H9 (cell line): ENCODE measurements at regions not wholly inside any gene's neighbourhood (a gene's known extent, or its start where the extent isn't known, plus 50 kb on each side); places are given as distances from the start of the nearest gene placed in this dataset.
A peak's percentile ranks its signal among the peaks of the same experiment; 100 is the strongest.

Source experiments
- DNase-seq: peaks from one replicate; pipeline ENCODE4 v3.0.0-alpha.2; 2017
- H2AFZ ChIP-seq: one replicate; pipeline ENCODE4 v1.6.1; 2013; ENCODE audit warnings: mild to moderate bottlenecking, low read length, control low read depth, moderate library complexity
- H2AK5ac ChIP-seq: 2 replicates; pipeline ENCODE4 v1.6.1; 2013; ENCODE audit warnings: low read length, control low read depth, mixed read lengths; ENCODE audit not compliant: insufficient read length
- H2BK120ac ChIP-seq: one replicate; pipeline ENCODE4 v1.6.1; 2013; ENCODE audit warnings: low read depth, mild to moderate bottlenecking, low read length, control low read depth, inconsistent platforms; ENCODE audit not compliant: poor library complexity, severe bottlenecking
- H2BK12ac ChIP-seq: 2 replicates; pipeline ENCODE4 v1.6.1; 2013; ENCODE audit warnings: low read length, control low read depth, mixed read lengths, low read depth; ENCODE audit not compliant: insufficient read length
- H2BK15ac ChIP-seq: 2 replicates; pipeline ENCODE4 v1.6.1; 2013; ENCODE audit warnings: low read depth, low read length, control low read depth
- H2BK20ac ChIP-seq: one replicate; pipeline ENCODE4 v1.6.1; 2013; ENCODE audit warnings: low read depth, mild to moderate bottlenecking, low read length, control low read depth, inconsistent platforms; ENCODE audit not compliant: poor library complexity, severe bottlenecking
- H2BK5ac ChIP-seq: 2 replicates; pipeline ENCODE4 v1.6.1; 2013; ENCODE audit warnings: low read length, control low read depth, mixed read lengths; ENCODE audit not compliant: insufficient read length
- H3K14ac ChIP-seq: 2 replicates; pipeline ENCODE4 v1.6.1; 2013; ENCODE audit warnings: low read length, control low read depth; ENCODE audit not compliant: insufficient read depth
- H3K18ac ChIP-seq: 2 replicates; pipeline ENCODE4 v1.6.1; 2013; ENCODE audit warnings: low read depth, mild to moderate bottlenecking, mixed read lengths, low read length, control low read depth; ENCODE audit not compliant: insufficient read length
- H3K23ac ChIP-seq: 2 replicates; pipeline ENCODE4 v1.6.1; 2013; ENCODE audit warnings: low read length, control low read depth, mixed read lengths, low read depth; ENCODE audit not compliant: insufficient read length
- H3K23me2 ChIP-seq: 2 replicates; pipeline ENCODE4 v1.6.1; 2013; ENCODE audit warnings: low read depth, mild to moderate bottlenecking, mixed read lengths, low read length, control low read depth; ENCODE audit not compliant: insufficient read length, poor library complexity, severe bottlenecking
- H3K27ac ChIP-seq: 2 replicates; pipeline ENCODE4 v1.5.1; 2013; ENCODE audit warnings: low read length, control low read depth, mixed read lengths, low read depth; ENCODE audit not compliant: insufficient read length
- H3K27me3 ChIP-seq: 2 replicates; pipeline ENCODE4 v1.6.1; 2013; ENCODE audit warnings: low read length, control low read depth, inconsistent platforms; ENCODE audit not compliant: insufficient read depth
- H3K4ac ChIP-seq: 2 replicates; pipeline ENCODE4 v1.6.1; 2013; ENCODE audit warnings: low read depth, mild to moderate bottlenecking, control low read depth, inconsistent platforms, low read length, moderate library complexity
- H3K4me1 ChIP-seq: 2 replicates; pipeline ENCODE4 v1.6.1; 2013; ENCODE audit warnings: low read length, control low read depth, inconsistent platforms; ENCODE audit not compliant: insufficient read depth
- H3K4me2 ChIP-seq: 2 replicates; pipeline ENCODE4 v1.6.1; 2013; ENCODE audit warnings: low read length, control low read depth, mixed read lengths; ENCODE audit not compliant: insufficient read length, insufficient read depth
- H3K56ac ChIP-seq: 2 replicates; pipeline ENCODE4 v1.6.1; 2013; ENCODE audit warnings: low read depth, mild to moderate bottlenecking, mixed read lengths, low read length, control low read depth; ENCODE audit not compliant: insufficient read length
- H3K79me1 ChIP-seq: 2 replicates; pipeline ENCODE4 v1.6.1; 2013; ENCODE audit warnings: low read depth, mild to moderate bottlenecking, moderate library complexity, low read length, control low read depth, inconsistent platforms; ENCODE audit not compliant: insufficient read depth, poor library complexity, severe bottlenecking
- H3K79me2 ChIP-seq: 2 replicates; pipeline ENCODE4 v1.6.1; 2013; ENCODE audit warnings: low read length, control low read depth, inconsistent platforms; ENCODE audit not compliant: insufficient read depth
- H3K9ac ChIP-seq: 2 replicates; pipeline ENCODE4 v1.6.1; 2013; ENCODE audit warnings: low read length, control low read depth, mixed read lengths; ENCODE audit not compliant: insufficient read length; ENCODE audit errors: extremely low read depth
- H3K9me3 ChIP-seq: one replicate; pipeline ENCODE4 v1.6.1; 2013; ENCODE audit warnings: low read depth, low read length, inconsistent platforms; ENCODE audit not compliant: control insufficient read depth
- H3T11ph ChIP-seq: one replicate; pipeline ENCODE4 v1.6.1; 2013; ENCODE audit warnings: mild to moderate bottlenecking, low read length, control low read depth, inconsistent platforms
- H4K20me1 ChIP-seq: one replicate; pipeline ENCODE4 v1.6.1; 2013; ENCODE audit not compliant: control insufficient read depth, insufficient read length, insufficient read depth
- H4K5ac ChIP-seq: 2 replicates; pipeline ENCODE4 v1.6.1; 2013; ENCODE audit warnings: low read depth, mild to moderate bottlenecking, mixed read lengths, low read length, control low read depth; ENCODE audit not compliant: insufficient read length
- H4K8ac ChIP-seq: replicated peaks from 2 replicates; pipeline ENCODE4 v1.6.1; 2013; ENCODE audit warnings: low read length, control low read depth, mixed read lengths, low read depth; ENCODE audit not compliant: insufficient read length
- H4K91ac ChIP-seq: 2 replicates; pipeline ENCODE4 v1.6.1; 2013; ENCODE audit warnings: low read depth, mild to moderate bottlenecking, moderate library complexity, mixed read lengths, low read length, control low read depth; ENCODE audit not compliant: insufficient read length
- H3K27ac Mint-ChIP-seq, 3 experiments: 2 replicates in 2 of 3; 3 replicates in 1 of 3; pipeline ENCODE4 v1.8.0; 2020 to 2021; ENCODE audit warnings: mixed read lengths in 3 of 3, mild to moderate bottlenecking in 1 of 3, moderate library complexity in 1 of 3
- H3K27me3 Mint-ChIP-seq: 2 replicates; pipeline ENCODE4 v1.8.0; 2021; ENCODE audit warnings: low read depth, mild to moderate bottlenecking, moderate library complexity, mixed read lengths
- H3K36me3 Mint-ChIP-seq, 3 experiments: 2 replicates in 2 of 3; 3 replicates in 1 of 3; pipeline ENCODE4 v1.8.0; 2020 to 2021; ENCODE audit warnings: low read depth in 3 of 3, mixed read lengths in 3 of 3; ENCODE audit not compliant: insufficient read depth in 1 of 3
- H3K4me1 Mint-ChIP-seq, 2 experiments: 2 replicates each; pipeline ENCODE4 v1.8.0; 2020; ENCODE audit warnings: mixed read lengths in 2 of 2
- H3K4me3 Mint-ChIP-seq, 2 experiments: 2 replicates in 1 of 2; 3 replicates in 1 of 2; pipeline ENCODE4 v1.8.0; 2020 to 2021; ENCODE audit warnings: mild to moderate bottlenecking in 2 of 2, mixed read lengths in 2 of 2, moderate library complexity in 1 of 2
- H3K9me3 Mint-ChIP-seq, 2 experiments: 2 replicates in 1 of 2; 3 replicates in 1 of 2; pipeline ENCODE4 v1.8.0; 2020; ENCODE audit warnings: mild to moderate bottlenecking in 2 of 2, mixed read lengths in 2 of 2, moderate library complexity in 1 of 2
- CTCF ChIP-seq: fragments of 200-600 bp; sonication (generic); conservative IDR thresholded peaks from 3 replicates; pipeline ENCODE4 v1.8.0; 2021; ENCODE audit warnings: antibody characterized with exemption, mild to moderate bottlenecking
- WGBS: extraction: QIAGEN DNeasy Blood & Tissue Kit; methylation state at CpG from one replicate; pipeline ENCODE4 v1.1.7; 2013; ENCODE audit warnings: missing lambda C conversion rate, low lambda C conversion rate, mixed read lengths; ENCODE audit not compliant: insufficient read length; ENCODE audit errors: extremely low coverage; 5-methylcytosine and 5-hydroxymethylcytosine counted together

GRCh38 chr9:7691909-7692308, 107.7 kb downstream of the DMAC1 start:
- Mint-ChIP-seq H3K27me3 (no peaks in the 10 kb centered on the region), H3K4me3 (no peak overlapping the region), H3K27ac (0 out of 7 replicates have a peak overlapping the region, but pooled peaks of 1 of the 3 experiments have one; percentile 20), H3K9me3 (no peaks in the 10 kb centered on the region; a peak in 1 of 5 replicates), H3K36me3 (no peaks in the 10 kb centered on the region), H3K4me1 (no peaks in the 10 kb centered on the region)
- H3K23me2 ChIP-seq = no peaks in the 10 kb centered on the region
- H3K79me1 ChIP-seq = no peaks in the 10 kb centered on the region
- no peak overlapping the region for H2AK5ac ChIP-seq
- no peak overlapping the region for H4K8ac ChIP-seq
- H3T11ph ChIP-seq = no peak overlapping the region
- H4K91ac ChIP-seq = no peak overlapping the region
- H2BK12ac ChIP-seq = no peak overlapping the region
- no peak for TF ChIP-seq CTCF
- no peak overlapping the region for H3K4me2 ChIP-seq
- no peaks in the 10 kb centered on the region for H3K9me3 ChIP-seq
- H4K5ac ChIP-seq = no peak overlapping the region
- no peak overlapping the region for H2BK5ac ChIP-seq
- H3K27ac ChIP-seq = no peak overlapping the region
- no peak overlapping the region for H2AFZ ChIP-seq
- no peak overlapping the region for H3K18ac ChIP-seq
- H4K20me1 ChIP-seq = no peaks in the 10 kb centered on the region
- no peak for DNase-seq
- H2BK15ac ChIP-seq = no peak overlapping the region
- no peak overlapping the region for H3K4ac ChIP-seq
- WGBS = no CpG with 5 or more reads among the region's 2 CpGs
- H2BK20ac ChIP-seq = no peak overlapping the region
- H3K9ac ChIP-seq = no peak overlapping the region
- H3K56ac ChIP-seq = no peak overlapping the region
- H3K27me3 ChIP-seq = no peaks in the 10 kb centered on the region
- H2BK120ac ChIP-seq = no peak overlapping the region
- no peaks in the 10 kb centered on the region for H3K79me2 ChIP-seq
- H3K23ac ChIP-seq = no peak overlapping the region
- H3K4me1 ChIP-seq = no peaks in the 10 kb centered on the region
- H3K14ac ChIP-seq = no peak overlapping the region
